ENCODE measurements at regions not wholly inside any gene's neighbourhood (a gene's known extent, or its start where the extent isn't known, plus 50 kb on each side); places are given as distances from the start of the nearest gene placed in this dataset.

GRCh38 chr1:25170439-25170838 lies 61.9 kb downstream of the SYF2 start:
- TF ChIP-seq CTCF (IDR thresholded peaks at IDR 0.05 in 4 of 5, conservative IDR thresholded peaks at IDR 0.05 in 1 of 5) (no peak), POLR2A (IDR thresholded peaks at IDR 0.05) (no peak)
